SU-DHL-6 (cell line): ENCODE measurements at regions not wholly inside any gene's neighbourhood (a gene's known extent, or its start where the extent isn't known, plus 50 kb on each side); places are given as distances from the start of the nearest gene placed in this dataset.

Experiments used
- H2AFZ ChIP-seq: fragments of 200-600 bp; sonication (generic); 2 replicates; pipeline ENCODE4 v1.6.1; 2014; ENCODE audit warnings: low read depth, mild to moderate bottlenecking, moderate library complexity, mixed read lengths, antibody characterized with exemption, low read length; ENCODE audit not compliant: severe bottlenecking
- H3F3A ChIP-seq: fragments of 200-600 bp; shearing (Covaris generic); 2 replicates; pipeline ENCODE4 v1.6.0; 2016; ENCODE audit warnings: antibody characterized with exemption, mild to moderate bottlenecking; ENCODE audit not compliant: insufficient read depth
- H3K27ac ChIP-seq: fragments of 200-600 bp; sonication (generic); 2 replicates; pipeline ENCODE4 v1.5.1; 2016; ENCODE audit warnings: low read depth, mild to moderate bottlenecking, low read length, moderate library complexity, mixed read lengths
- H3K27me3 ChIP-seq: fragments of 200-600 bp; sonication (generic), shearing (Covaris generic); 2 replicates; pipeline ENCODE4 v1.6.0; 2014; ENCODE audit warnings: mild to moderate bottlenecking, low read length
- H3K36me3 ChIP-seq: fragments of 200-600 bp; sonication (generic); 2 replicates; pipeline ENCODE4 v1.6.1; 2014; ENCODE audit warnings: mild to moderate bottlenecking, low read length, mixed read lengths
- H3K4me2 ChIP-seq: fragments of 300-600, 200-600 bp; shearing (Covaris generic), sonication (generic); 2 replicates; pipeline ENCODE4 v1.6.0; 2014; ENCODE audit warnings: low read length, low read depth, mild to moderate bottlenecking; ENCODE audit not compliant: poor library complexity, severe bottlenecking
- H3K4me3 ChIP-seq: fragments of 200-600 bp; sonication (generic); 2 replicates; pipeline ENCODE4 v1.5.1; 2014; ENCODE audit warnings: antibody characterized with exemption, low read length, mild to moderate bottlenecking, mixed read lengths; ENCODE audit not compliant: insufficient read depth, poor library complexity, severe bottlenecking
- H3K79me2 ChIP-seq: fragments of 200-600 bp; sonication (generic); 2 replicates; pipeline ENCODE4 v1.6.1; 2014; ENCODE audit warnings: mild to moderate bottlenecking, low read length, moderate library complexity; ENCODE audit not compliant: insufficient read depth
- H3K9ac ChIP-seq: fragments of 200-600 bp; sonication (generic); 2 replicates; pipeline ENCODE4 v1.7.0; 2014; ENCODE audit warnings: mild to moderate bottlenecking, low read length
- H3K9me2 ChIP-seq: fragments of 200-600 bp; sonication (generic); replicated peaks from 2 replicates; pipeline ENCODE4 v1.6.1; 2014; ENCODE audit warnings: low read length; ENCODE audit not compliant: insufficient read depth
- H3K9me3 ChIP-seq: fragments of 200-600 bp; sonication (generic); 2 replicates; pipeline ENCODE4 v1.6.1; 2014; ENCODE audit warnings: low read length, mixed read lengths; ENCODE audit not compliant: insufficient read depth
- H4K20me1 ChIP-seq: fragments of 200-600 bp; sonication (generic); 2 replicates; pipeline ENCODE4 v1.6.1; 2014; ENCODE audit warnings: low read depth, mild to moderate bottlenecking, antibody characterized with exemption, low read length, moderate library complexity, mixed read lengths
- EZH2phosphoT487 ChIP-seq: fragments of 200-600 bp; sonication (generic), shearing (Covaris generic); conservative IDR thresholded peaks from 2 replicates; pipeline ENCODE4 v1.6.1; 2018; ENCODE audit warnings: mild to moderate bottlenecking, antibody characterized with exemption, low read length, moderate library complexity, mixed read lengths
- TF ChIP-seq, protein P1 (sequence below): fragments of 200-600 bp; sonication (generic); IDR thresholded peaks from one replicate; pipeline ENCODE4 v1.5.1; 2017; ENCODE audit warnings: antibody characterized with exemption, mild to moderate bottlenecking, low read length, moderate library complexity; ENCODE audit not compliant: insufficient read depth, poor library complexity, severe bottlenecking

- no peaks in the 10 kb centered on the region for H4K20me1 ChIP-seq
- no peak overlapping the region for H3K27ac ChIP-seq
- H2AFZ ChIP-seq: no peak overlapping the region
- TF ChIP-seq, protein P1, sequence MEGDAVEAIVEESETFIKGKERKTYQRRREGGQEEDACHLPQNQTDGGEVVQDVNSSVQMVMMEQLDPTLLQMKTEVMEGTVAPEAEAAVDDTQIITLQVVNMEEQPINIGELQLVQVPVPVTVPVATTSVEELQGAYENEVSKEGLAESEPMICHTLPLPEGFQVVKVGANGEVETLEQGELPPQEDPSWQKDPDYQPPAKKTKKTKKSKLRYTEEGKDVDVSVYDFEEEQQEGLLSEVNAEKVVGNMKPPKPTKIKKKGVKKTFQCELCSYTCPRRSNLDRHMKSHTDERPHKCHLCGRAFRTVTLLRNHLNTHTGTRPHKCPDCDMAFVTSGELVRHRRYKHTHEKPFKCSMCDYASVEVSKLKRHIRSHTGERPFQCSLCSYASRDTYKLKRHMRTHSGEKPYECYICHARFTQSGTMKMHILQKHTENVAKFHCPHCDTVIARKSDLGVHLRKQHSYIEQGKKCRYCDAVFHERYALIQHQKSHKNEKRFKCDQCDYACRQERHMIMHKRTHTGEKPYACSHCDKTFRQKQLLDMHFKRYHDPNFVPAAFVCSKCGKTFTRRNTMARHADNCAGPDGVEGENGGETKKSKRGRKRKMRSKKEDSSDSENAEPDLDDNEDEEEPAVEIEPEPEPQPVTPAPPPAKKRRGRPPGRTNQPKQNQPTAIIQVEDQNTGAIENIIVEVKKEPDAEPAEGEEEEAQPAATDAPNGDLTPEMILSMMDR: no peak
- no peak for TF ChIP-seq EZH2phosphoT487
- no peak overlapping the region for H3K4me3 ChIP-seq
- no peaks in the 10 kb centered on the region for H3K36me3 ChIP-seq
- no peaks in the 10 kb centered on the region for H3K9me2 ChIP-seq
- H3K79me2 ChIP-seq: no peaks in the 10 kb centered on the region
- H3F3A ChIP-seq: no peaks in the 10 kb centered on the region
- no peaks in the 10 kb centered on the region for H3K27me3 ChIP-seq
- H3K4me2 ChIP-seq: no peak overlapping the region
- H3K9ac ChIP-seq: no peak overlapping the region
- H3K9me3 ChIP-seq: no peaks in the 10 kb centered on the region
Observed at GRCh38 chr7:153084278-153084677, 324.7 kb downstream of the ACTR3B start.

DNA sequence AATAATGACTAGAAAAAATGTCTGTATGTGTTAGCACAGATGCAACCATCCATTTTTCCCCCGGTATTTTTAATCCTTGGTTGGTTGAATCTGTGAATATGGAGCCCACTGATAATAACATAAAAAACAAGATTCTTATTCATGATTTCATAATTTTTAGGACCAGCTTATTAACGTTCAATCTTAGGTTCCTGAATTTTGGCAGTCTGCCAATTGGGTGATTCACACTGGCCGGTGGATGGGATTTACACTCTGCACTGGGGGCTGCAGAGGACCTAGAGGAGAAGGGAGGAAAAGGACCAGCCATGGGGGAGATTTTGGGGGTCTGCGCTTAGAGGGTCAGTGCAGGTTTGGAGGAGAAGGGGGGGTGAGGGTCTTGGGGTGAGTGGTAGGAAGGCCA lies 327.9 kb downstream of the ACTR3B start:
- no peak overlapping the region for H3K4me2 ChIP-seq
- no peak for TF ChIP-seq EZH2phosphoT487
- TF ChIP-seq, protein P1: no peak
- no peaks in the 10 kb centered on the region for H4K20me1 ChIP-seq
- no peak overlapping the region for H2AFZ ChIP-seq
- H3K9ac ChIP-seq: no peak overlapping the region
- H3K27ac ChIP-seq: no peak overlapping the region
- H3K79me2 ChIP-seq: no peaks in the 10 kb centered on the region
- H3K36me3 ChIP-seq: no peaks in the 10 kb centered on the region
- no peaks in the 10 kb centered on the region for H3F3A ChIP-seq
- H3K9me2 ChIP-seq: no peaks in the 10 kb centered on the region
- no peaks in the 10 kb centered on the region for H3K9me3 ChIP-seq
- no peak overlapping the region for H3K4me3 ChIP-seq
- H3K27me3 ChIP-seq: no peaks in the 10 kb centered on the region

- Histone ChIP-seq H4K20me1 (no peaks in the 10 kb centered on the region), H3K4me3 (no peak overlapping the region), H3K79me2 (no peaks in the 10 kb centered on the region), H3K9me3 (no peaks in the 10 kb centered on the region), H3K36me3 (no peaks in the 10 kb centered on the region), H3K4me2 (no peak overlapping the region), H3K27ac (no peak overlapping the region), H3K9me2 (no peaks in the 10 kb centered on the region), H3F3A (no peaks in the 10 kb centered on the region), H2AFZ (no peak overlapping the region), H3K27me3 (no peaks in the 10 kb centered on the region), H3K9ac (no peak overlapping the region)
- no peak for TF ChIP-seq EZH2phosphoT487
- TF ChIP-seq, protein P1: no peak
Observed at GRCh38 chr7:153088601-153089000, 329.0 kb downstream of the ACTR3B start.

- Histone ChIP-seq H2AFZ (no peak overlapping the region), H3K4me3 (no peak overlapping the region), H3K9ac (no peak overlapping the region), H3F3A (no peaks in the 10 kb centered on the region), H3K27me3 (no peaks in the 10 kb centered on the region), H4K20me1 (no peaks in the 10 kb centered on the region), H3K9me3 (no peaks in the 10 kb centered on the region), H3K4me2 (no peak overlapping the region), H3K79me2 (no peaks in the 10 kb centered on the region), H3K36me3 (no peaks in the 10 kb centered on the region), H3K9me2 (no peaks in the 10 kb centered on the region), H3K27ac (no peak overlapping the region)
- TF ChIP-seq, protein P1: no peak
Observed at GRCh38 chr7:153090209-153090608, 330.7 kb downstream of the ACTR3B start.
